DMS79 (cell line): ENCODE measurements at regions not wholly inside any gene's neighbourhood (a gene's known extent, or its start where the extent isn't known, plus 50 kb on each side); places are given as distances from the start of the nearest gene placed in this dataset.
"Not testable (repeated sequence)": the region's sequence is repeated elsewhere in the genome, so short reads cannot be mapped to it uniquely, and the experiment has no call there.

Source experiments
- DNase-seq: peaks from one replicate; lab custom pipeline; 2025; lab: John Stamatoyannopoulos, UW

DNA sequence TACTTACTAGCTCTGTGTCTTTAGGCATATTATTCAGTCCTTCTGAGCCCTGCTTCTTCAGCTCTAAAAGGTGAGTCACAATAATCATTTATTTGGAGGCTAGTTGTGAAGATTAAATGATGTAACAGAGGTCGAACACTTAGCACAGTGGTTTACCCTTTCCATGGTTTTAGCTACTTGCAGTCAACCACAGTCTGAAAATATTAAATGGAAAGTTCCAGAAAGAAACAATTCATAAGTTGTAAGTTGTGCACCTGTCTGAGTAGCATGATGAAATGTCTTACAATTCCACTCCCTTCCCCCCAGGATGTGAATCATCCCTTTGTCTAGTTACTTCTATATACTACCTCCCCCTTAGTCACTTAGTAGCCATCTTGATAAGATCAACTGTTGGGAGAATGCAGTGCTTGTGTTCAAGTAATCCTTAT lies 217.6 kb upstream of the THUMPD2 start:
- DNase-seq = no peak

DNA sequence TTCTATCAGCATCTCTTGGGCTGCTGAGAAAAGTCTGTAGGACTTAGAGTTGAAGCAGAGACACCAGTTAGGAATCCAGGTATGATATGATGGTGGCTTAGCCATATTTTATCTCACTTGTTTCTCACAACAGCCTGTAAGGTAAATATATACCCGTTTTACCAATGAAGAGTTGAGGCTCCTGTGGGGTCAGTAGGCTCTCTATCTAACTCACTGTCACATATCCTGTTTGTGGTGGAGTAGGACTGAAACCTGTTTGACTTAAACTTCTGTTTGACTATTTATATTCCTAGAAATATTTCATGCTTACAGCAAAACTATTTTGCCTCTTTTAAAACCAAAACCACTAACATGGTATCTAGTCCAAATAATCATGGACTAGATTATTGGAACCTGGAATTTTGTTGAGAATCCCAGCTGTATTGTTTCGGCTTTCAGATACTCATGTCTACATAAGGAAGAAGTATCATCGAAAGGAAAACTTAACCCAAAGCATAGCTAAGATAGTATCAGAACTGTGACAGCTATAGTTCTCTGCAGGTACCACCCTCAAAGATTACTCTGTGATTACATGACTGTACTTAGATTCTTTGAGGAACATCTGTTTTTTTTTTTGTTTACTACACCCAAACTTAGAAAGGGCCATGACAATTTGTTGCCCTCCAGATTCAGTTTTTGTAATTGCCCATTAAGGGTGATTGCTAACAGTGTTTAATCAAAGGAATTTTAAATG lies 216.1 kb upstream of the THUMPD2 start:
- DNase-seq = no peak

DNA sequence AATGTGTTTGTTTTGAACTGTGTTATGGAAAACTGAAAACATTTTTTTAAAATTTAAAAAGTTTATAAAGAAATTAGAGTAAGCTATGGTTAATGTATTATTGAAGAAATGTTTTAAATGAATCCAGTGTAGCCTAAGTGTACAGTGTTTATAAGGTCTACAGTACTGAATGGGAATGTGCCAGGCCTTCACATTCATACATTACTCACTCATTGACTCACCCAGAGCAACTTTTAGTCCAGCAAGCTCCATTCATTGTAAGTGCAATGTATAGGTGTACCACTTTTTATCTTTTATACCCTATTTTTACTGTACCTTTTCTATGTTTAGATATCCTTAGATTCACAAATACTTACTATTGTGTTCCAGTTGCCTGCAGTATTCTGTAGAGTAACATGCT lies 215.1 kb upstream of the THUMPD2 start:
- no peak for DNase-seq

DNA sequence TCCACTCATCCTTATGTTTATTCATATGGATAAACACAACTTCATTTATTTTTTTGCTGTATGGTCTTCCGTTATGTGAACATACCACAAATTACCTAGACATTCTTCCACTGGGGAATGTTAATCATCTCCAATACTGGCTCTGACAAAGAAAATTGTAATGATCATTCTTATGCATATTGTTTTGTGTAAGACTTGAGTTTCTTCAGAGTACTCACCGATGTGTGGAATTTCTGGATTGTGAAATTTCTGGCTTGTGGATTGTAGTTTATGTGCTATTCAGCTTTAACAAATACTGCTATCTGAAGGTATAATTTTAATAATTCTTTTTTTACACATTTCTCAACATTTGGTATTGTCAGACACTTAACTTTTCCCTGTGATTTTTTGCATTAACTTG lies 212.2 kb upstream of the THUMPD2 start:
- no peak for DNase-seq

DNA sequence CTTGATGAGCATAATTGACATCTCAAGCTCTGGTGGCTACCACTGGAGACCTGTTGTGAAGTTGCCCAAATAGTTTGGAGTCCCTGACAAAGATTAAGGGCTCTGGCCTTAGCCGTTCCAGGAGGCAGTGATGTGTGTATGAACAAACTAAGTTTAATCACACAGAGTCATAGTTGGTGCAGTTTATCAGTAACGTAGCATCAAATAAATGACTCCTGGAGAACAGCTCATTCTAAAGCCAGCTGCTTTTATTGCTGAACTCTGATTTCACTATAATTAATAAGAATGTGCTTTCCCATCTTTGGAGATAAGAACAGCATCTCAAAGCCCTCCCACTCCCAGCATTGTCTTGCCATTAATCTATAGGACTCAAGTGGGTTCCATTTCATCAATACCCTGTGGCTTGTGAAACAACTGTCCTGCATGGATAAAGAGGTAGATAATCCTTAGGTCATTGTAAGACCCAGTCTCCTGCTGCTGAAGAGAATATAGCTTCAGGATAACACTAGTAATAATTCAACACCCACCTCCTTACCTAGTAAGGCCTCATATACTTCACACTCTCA lies 211.4 kb upstream of the THUMPD2 start:
- DNase-seq = no peak

DNA sequence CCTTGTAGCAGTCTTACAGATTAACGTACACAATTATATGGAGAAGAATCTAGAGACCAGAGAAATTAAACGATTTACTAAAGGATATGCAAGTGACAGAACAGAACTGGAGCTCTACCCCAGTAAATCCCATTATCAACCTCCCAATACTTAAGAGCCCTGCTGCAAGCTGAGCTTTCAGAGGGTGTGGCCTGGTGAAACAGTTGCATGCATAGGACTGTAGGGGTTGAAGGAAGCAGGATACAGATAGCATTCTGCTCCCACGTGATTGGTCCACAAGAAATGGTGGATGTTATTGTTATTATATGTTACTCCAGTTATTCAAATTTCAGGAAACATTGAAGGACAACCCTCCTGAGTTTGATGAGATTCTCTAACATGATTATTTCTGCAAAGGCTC lies 210.8 kb upstream of the THUMPD2 start:
- DNase-seq = no peak

DNA sequence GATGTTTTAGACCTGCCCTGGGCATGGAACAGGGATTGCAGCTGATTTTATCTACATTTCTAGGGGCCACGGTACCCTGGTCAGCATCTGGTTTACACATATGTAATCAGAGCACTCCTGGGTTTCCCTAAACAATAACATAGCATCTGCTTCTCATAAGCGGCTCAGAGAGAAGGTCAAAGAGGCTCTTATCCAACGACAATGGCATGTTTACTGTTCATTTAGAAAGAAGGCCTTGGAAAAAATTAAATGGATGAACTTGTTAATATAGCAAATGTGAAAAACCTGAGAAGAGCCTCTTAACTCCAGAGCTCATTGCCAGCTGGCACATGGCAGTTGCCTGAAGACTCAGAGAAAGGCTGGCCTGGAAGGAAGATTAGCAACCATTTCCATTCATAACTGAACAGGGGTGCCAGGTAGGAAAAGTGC lies 202.8 kb upstream of the THUMPD2 start:
- peak; percentile 96 for DNase-seq

DNA sequence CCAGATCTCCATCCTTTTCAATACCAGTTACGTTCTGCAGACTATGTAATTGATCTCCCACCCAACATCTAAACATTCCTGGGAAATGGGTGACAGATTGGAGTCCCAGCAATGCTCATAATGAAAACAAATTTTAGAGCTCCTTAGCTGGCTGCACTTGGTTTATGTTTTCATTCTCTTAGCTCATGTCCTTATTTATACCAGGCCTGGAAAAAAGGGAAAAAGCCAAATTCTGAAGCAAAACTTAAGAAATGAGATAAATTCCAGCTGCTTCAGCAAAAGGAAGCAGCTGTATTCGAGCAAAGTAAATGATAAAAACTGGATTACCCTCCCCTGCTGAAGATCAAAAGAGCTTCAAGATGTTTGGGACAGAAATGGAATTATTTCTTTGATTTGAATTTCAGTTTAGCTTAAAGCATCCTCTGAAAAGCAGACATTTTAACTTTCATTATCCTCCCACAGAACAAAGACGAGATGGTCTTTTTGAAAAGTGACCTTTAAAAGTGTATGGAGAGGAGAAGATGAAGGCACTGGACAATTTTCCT lies 196.5 kb upstream of the THUMPD2 start:
- DNase-seq = no peak

DNA sequence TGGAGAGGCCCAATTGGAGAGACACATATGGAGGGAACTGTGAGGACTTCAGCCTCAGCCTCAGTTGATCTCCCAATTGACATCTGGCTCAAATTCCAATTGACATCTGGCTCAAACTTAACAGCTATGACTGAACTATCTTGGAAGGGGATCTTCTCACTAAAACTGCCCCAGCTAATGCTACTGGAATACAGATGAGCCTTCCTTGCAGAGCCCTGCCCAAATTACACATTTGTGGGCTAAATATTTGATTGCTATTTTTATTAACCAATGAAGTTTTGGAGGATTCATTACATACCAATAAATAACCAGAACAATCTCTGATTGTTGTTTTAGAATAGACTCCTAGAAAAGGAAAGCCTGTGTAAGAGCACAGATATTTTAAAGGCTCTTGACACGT lies 189.0 kb upstream of the THUMPD2 start:
- DNase-seq = no peak

DNA sequence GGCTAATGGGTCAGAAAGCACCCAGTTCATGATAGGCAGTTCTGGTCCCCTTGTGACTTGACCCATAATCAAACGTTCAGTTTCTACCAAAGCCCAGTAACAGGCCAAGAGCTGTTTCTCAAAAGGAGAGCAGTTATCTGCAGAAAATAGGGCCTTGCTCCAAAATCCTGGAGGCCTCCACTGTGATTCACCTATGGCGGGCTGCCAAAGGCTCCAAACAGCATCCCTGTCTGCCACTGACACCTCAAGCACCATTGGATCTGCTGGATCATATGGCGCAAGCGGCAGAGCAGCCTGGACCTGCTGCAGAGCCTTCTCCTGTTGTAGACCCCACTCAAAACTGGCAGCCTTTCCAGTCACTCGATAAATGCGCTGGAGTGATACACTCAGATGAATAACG lies 181.6 kb upstream of the THUMPD2 start:
- not testable (repeated sequence) for DNase-seq

DNA sequence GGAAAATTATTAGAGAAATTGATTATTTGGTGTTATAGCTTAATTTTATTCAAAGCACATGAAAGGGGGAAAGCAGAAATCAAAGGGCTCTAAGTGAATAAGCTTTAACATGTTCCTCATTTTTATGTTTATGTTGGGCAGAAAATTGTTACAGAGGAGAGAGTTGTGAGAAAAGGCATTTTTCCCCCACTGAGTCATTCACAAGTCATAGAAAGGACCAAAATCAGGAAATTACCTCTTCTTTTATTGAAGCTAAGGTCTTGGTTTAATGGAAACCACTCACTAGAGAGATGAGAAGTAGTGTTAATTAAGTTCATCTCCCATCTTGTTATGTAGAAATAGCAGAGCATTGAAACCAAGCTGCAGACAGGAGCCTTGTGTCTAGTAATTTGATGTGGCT lies 175.3 kb upstream of the THUMPD2 start:
- DNase-seq = no peak

DNA sequence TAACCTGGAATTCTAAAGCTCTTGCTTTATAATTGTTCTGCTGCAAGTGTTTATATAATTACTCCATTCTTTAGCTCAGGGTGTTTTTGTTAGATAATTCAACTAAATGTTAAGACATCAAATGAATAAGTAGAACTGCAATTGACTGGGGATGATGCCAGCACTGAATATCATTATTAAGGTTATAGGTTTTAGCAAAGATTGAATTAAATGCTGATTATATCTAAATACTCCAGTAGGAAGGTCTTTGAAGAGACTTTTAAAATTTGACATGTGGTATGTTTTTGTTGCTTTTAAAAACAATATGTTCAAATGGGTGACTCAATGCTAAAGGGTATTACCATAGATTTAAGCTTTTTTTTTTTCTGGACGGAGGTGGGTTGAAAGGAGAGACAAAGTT lies 170.1 kb upstream of the THUMPD2 start:
- DNase-seq = no peak

DNA sequence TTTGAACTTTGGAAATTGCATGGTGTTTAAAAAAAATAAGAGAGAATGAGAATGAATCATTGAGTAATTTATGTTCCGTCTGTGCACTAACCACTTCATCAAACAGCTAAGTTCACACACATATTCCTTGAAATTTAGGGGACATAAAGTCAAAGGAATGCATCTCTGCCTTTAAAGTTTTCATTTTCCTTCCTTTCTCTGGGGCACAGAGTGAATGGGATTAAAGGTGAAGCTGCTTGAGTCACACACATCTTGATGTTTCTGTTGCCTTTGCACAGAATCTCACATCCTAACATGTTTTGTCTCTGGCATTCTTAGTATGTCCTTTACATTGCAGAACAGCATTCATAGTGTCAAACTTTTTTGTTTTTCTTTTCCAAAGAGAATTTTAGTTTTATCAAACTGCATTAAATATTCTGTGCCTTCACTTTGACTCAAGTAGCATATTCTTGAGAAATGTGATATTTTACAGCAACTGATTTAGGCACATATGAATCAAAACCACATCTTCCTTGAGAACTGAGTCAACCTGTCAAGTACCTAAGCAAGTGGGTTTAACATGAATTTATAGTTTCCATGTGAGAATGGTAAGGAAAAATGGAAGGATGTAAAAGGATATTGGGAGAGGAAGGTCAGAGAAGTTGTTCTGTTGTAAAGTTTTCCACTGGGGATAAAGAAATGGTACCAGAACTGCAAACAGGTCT lies 169.1 kb upstream of the THUMPD2 start:
- no peak for DNase-seq

DNA sequence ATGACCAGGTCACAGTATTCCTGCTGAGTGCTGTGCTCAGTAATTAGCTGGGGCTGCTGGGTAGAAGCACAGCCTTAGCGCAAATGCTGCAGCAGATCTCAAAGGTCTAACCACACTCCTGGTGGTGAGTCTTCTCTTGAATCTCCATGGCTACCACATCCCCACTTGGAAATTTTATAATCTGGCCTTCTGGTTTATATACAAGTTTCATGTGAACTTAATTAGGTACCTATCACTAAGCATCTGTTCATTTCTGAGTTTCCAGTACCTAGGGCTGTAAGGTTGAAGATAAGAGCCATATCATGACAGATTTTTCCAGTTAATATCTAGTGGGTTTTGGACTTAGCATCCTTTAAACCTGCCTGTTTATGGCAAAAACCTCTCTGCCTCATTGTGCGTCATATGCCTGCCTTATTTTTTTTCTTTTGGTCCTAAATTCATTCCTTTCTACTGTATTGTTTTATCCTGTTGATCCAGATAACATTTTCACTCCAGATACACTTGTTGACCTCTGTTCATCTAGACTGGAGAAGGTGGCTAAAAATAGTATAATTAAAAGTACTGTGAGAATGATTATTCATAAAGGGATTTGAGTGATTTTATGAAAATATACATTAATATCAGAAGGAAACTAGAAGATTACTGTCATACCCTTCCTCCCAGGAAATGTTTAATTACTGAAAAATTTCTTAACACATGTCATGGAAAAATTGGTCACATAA lies 168.4 kb upstream of the THUMPD2 start:
- DNase-seq = no peak

DNA sequence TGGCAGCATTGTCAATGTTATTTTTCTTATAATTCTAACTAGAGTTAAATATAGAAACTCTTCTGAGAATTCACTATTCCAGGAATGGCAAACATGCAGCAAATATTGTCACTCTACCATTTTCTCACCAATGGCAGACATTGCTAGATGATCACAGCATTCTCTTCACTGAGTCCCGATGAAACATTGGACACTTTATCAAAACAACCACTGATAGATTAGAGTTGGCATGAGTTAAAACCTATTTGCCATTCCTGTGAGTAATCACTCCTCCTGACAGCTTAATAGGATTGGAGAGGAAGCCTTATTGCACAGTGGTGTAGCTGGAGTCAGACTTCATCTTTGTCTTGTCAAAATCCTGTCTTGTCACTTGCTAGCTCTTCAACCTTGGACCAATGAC lies 163.9 kb upstream of the THUMPD2 start:
- DNase-seq = no peak

DNA sequence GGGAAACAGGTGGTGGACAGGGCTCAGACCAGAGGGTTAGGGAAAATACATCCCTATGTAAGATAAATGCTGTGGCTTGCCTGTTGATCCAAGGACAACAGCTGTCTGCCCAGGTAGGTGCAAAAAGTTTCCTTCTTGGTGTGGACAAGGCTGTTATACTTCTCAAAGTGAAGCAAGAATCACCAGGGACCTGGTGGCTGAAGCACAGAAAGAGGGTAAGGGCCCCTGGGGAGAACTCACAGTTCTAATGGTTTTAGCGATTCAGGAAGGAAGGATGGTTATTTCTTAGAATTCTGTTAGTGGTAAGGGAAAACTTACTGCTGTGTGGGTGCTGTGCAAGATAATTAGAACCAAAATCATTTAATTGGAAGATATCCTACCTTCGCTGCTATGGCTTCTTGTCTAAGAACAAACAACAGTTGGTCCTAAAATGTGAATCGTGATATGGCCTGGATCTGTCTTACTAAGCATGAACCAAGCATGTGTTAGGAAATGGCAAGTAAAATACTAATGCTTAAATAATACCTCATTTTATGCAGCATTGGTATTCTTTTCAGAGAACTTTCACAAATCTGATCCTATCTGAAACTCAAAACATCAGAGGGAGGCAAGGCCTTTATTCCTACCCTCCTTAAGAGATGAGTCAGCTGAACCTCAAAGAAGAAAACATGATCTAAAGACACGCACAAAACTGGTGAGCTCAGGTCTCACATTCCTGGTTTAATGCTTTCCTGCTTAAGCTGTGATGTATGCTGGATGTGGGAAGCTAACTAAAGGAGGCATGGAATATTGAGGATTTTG lies 159.2 kb upstream of the THUMPD2 start:
- DNase-seq = no peak

DNA sequence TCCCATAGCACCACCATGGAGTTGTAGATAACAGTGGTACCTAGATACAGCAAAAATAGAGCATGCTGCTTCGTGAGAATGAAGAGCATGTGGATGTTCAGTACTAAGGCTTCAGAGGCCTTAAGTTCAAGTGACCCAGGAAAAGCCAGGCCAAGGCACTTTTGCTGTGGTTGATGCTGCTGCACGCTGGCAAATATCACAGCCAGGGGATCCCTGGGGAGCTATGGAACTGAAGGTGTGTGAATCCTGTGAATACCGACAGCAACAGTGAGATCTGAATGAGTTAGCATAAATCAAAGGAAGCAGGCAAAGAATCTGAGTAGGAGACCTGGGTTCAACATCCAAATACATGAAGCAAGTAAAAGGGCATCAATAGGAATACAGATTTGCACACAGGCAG lies 158.6 kb upstream of the THUMPD2 start:
- DNase-seq = no peak

DNA sequence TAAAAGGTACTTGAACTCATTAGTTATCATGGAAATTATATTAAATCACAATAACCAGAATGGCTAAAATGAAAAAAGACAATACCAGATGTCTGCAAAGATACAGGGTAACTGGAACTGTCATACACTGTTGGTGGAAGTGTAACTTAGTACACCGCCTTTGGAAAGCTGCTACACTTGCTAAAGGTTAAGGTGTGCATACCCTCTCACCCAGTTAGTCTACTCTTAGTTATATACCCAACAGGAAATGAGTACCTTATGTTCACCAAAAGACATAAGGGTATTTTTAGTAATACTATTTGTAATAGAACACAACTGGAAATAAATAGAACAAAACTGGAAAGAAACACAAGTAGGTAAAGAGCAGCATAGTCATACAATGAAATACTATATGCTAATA lies 155.8 kb upstream of the THUMPD2 start:
- no peak for DNase-seq

DNA sequence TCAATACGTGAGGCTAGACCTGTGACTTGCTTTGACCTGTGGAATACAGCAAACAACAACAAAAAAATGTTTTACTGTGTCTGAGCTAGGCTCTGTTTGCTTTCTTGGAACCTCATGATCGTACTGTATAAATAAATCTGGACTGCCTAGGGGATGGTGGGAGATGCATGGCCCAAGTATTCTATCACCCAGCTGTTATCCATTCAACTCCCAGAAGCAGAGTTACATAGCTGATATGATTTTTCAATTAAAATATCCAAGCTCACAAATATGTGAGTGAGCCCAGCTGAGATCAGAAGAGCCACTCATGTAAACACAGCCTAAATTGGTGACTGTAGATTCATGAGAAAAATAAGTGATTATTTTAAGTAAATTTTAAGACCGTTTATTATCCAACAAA lies 154.1 kb upstream of the THUMPD2 start:
- no peak for DNase-seq

DNA sequence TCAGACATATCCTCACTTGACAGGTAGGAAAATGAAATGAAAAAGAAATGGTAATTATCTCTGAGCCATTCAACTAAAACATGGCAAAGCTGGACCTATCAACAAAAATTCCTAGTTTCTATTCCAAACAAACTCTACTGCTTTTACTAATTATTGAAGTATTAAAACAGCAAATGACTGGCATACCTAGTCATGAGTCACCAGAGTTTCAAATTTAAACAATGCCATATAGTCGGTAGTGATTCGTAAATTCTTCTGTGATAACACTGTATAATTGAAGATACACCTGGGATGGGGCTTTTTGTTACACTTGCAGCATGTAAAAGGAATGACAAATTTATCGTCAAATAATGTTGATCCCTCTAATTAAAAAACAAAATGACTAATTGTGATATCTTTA lies 153.1 kb upstream of the THUMPD2 start:
- DNase-seq = no peak

DNA sequence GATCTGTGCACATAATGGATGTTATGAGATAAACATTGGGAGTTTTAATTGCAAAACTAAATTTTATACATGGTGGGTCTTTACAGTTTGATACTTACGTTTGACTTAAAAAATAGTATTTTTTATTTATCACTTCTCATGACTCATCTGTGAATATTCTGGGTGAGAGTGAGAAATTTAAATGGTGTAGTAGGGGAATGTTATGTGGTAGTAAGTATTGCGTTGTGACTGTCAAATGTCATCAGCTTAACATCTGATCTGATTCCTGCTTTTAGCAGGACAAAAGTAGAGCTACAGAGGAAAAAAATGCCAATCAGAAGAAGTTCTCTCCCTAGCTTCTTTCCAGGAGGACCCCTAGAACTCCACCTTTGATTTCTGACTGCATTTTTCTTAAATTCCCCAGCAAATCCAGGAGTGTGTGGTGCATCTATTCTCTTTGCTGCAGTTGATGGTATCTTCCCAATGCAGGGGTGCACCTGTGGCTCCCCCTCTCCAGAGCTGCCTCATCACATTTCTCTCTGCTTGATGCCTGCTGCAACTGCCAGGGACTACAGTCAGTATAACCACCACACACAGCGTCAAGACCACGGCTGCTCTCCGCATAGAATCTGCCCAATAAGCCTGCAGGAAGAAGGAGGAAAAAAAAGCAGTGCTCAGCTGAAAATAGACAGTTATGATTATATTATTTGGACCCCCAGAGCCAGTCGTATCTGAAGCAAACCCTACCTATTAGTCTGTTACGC lies 151.3 kb upstream of the THUMPD2 start:
- DNase-seq = no peak
